ENCODE measurements at regions not wholly inside any gene's neighbourhood (a gene's known extent, or its start where the extent isn't known, plus 50 kb on each side); places are given as distances from the start of the nearest gene placed in this dataset.

GRCh38 chr15:36330598-36330997 is 248.8 kb upstream of the CDIN1 start:
- TF ChIP-seq CTCF (conservative IDR thresholded peaks at IDR 0.05) (no peak), EZH2 (IDR thresholded peaks at IDR 0.05; ENCODE audit: low read depth) (no peak)

Measured in PC-9 (cell line).